H9 (cell line): ENCODE measurements at regions not wholly inside any gene's neighbourhood (a gene's known extent, or its start where the extent isn't known, plus 50 kb on each side); places are given as distances from the start of the nearest gene placed in this dataset.
A peak's percentile ranks its signal among the peaks of the same experiment; 100 is the strongest.

Source experiments
- DNase-seq: peaks from one replicate; pipeline ENCODE4 v3.0.0-alpha.2; 2017
- H2AFZ ChIP-seq: one replicate; pipeline ENCODE4 v1.6.1; 2013; ENCODE audit warnings: mild to moderate bottlenecking, low read length, control low read depth, moderate library complexity
- H2AK5ac ChIP-seq: 2 replicates; pipeline ENCODE4 v1.6.1; 2013; ENCODE audit warnings: low read length, control low read depth, mixed read lengths; ENCODE audit not compliant: insufficient read length
- H2BK120ac ChIP-seq: one replicate; pipeline ENCODE4 v1.6.1; 2013; ENCODE audit warnings: low read depth, mild to moderate bottlenecking, low read length, control low read depth, inconsistent platforms; ENCODE audit not compliant: poor library complexity, severe bottlenecking
- H2BK12ac ChIP-seq: 2 replicates; pipeline ENCODE4 v1.6.1; 2013; ENCODE audit warnings: low read length, control low read depth, mixed read lengths, low read depth; ENCODE audit not compliant: insufficient read length
- H2BK15ac ChIP-seq: 2 replicates; pipeline ENCODE4 v1.6.1; 2013; ENCODE audit warnings: low read depth, low read length, control low read depth
- H2BK20ac ChIP-seq: one replicate; pipeline ENCODE4 v1.6.1; 2013; ENCODE audit warnings: low read depth, mild to moderate bottlenecking, low read length, control low read depth, inconsistent platforms; ENCODE audit not compliant: poor library complexity, severe bottlenecking
- H2BK5ac ChIP-seq: 2 replicates; pipeline ENCODE4 v1.6.1; 2013; ENCODE audit warnings: low read length, control low read depth, mixed read lengths; ENCODE audit not compliant: insufficient read length
- H3K14ac ChIP-seq: 2 replicates; pipeline ENCODE4 v1.6.1; 2013; ENCODE audit warnings: low read length, control low read depth; ENCODE audit not compliant: insufficient read depth
- H3K18ac ChIP-seq: 2 replicates; pipeline ENCODE4 v1.6.1; 2013; ENCODE audit warnings: low read depth, mild to moderate bottlenecking, mixed read lengths, low read length, control low read depth; ENCODE audit not compliant: insufficient read length
- H3K23ac ChIP-seq: 2 replicates; pipeline ENCODE4 v1.6.1; 2013; ENCODE audit warnings: low read length, control low read depth, mixed read lengths, low read depth; ENCODE audit not compliant: insufficient read length
- H3K23me2 ChIP-seq: 2 replicates; pipeline ENCODE4 v1.6.1; 2013; ENCODE audit warnings: low read depth, mild to moderate bottlenecking, mixed read lengths, low read length, control low read depth; ENCODE audit not compliant: insufficient read length, poor library complexity, severe bottlenecking
- H3K27ac ChIP-seq: 2 replicates; pipeline ENCODE4 v1.5.1; 2013; ENCODE audit warnings: low read length, control low read depth, mixed read lengths, low read depth; ENCODE audit not compliant: insufficient read length
- H3K27me3 ChIP-seq: 2 replicates; pipeline ENCODE4 v1.6.1; 2013; ENCODE audit warnings: low read length, control low read depth, inconsistent platforms; ENCODE audit not compliant: insufficient read depth
- H3K4ac ChIP-seq: 2 replicates; pipeline ENCODE4 v1.6.1; 2013; ENCODE audit warnings: low read depth, mild to moderate bottlenecking, control low read depth, inconsistent platforms, low read length, moderate library complexity
- H3K4me1 ChIP-seq: 2 replicates; pipeline ENCODE4 v1.6.1; 2013; ENCODE audit warnings: low read length, control low read depth, inconsistent platforms; ENCODE audit not compliant: insufficient read depth
- H3K4me2 ChIP-seq: 2 replicates; pipeline ENCODE4 v1.6.1; 2013; ENCODE audit warnings: low read length, control low read depth, mixed read lengths; ENCODE audit not compliant: insufficient read length, insufficient read depth
- H3K56ac ChIP-seq: 2 replicates; pipeline ENCODE4 v1.6.1; 2013; ENCODE audit warnings: low read depth, mild to moderate bottlenecking, mixed read lengths, low read length, control low read depth; ENCODE audit not compliant: insufficient read length
- H3K79me1 ChIP-seq: 2 replicates; pipeline ENCODE4 v1.6.1; 2013; ENCODE audit warnings: low read depth, mild to moderate bottlenecking, moderate library complexity, low read length, control low read depth, inconsistent platforms; ENCODE audit not compliant: insufficient read depth, poor library complexity, severe bottlenecking
- H3K79me2 ChIP-seq: 2 replicates; pipeline ENCODE4 v1.6.1; 2013; ENCODE audit warnings: low read length, control low read depth, inconsistent platforms; ENCODE audit not compliant: insufficient read depth
- H3K9ac ChIP-seq: 2 replicates; pipeline ENCODE4 v1.6.1; 2013; ENCODE audit warnings: low read length, control low read depth, mixed read lengths; ENCODE audit not compliant: insufficient read length; ENCODE audit errors: extremely low read depth
- H3K9me3 ChIP-seq: one replicate; pipeline ENCODE4 v1.6.1; 2013; ENCODE audit warnings: low read depth, low read length, inconsistent platforms; ENCODE audit not compliant: control insufficient read depth
- H3T11ph ChIP-seq: one replicate; pipeline ENCODE4 v1.6.1; 2013; ENCODE audit warnings: mild to moderate bottlenecking, low read length, control low read depth, inconsistent platforms
- H4K20me1 ChIP-seq: one replicate; pipeline ENCODE4 v1.6.1; 2013; ENCODE audit not compliant: control insufficient read depth, insufficient read length, insufficient read depth
- H4K5ac ChIP-seq: 2 replicates; pipeline ENCODE4 v1.6.1; 2013; ENCODE audit warnings: low read depth, mild to moderate bottlenecking, mixed read lengths, low read length, control low read depth; ENCODE audit not compliant: insufficient read length
- H4K8ac ChIP-seq: replicated peaks from 2 replicates; pipeline ENCODE4 v1.6.1; 2013; ENCODE audit warnings: low read length, control low read depth, mixed read lengths, low read depth; ENCODE audit not compliant: insufficient read length
- H4K91ac ChIP-seq: 2 replicates; pipeline ENCODE4 v1.6.1; 2013; ENCODE audit warnings: low read depth, mild to moderate bottlenecking, moderate library complexity, mixed read lengths, low read length, control low read depth; ENCODE audit not compliant: insufficient read length
- H3K27ac Mint-ChIP-seq, 3 experiments: 2 replicates in 2 of 3; 3 replicates in 1 of 3; pipeline ENCODE4 v1.8.0; 2020 to 2021; ENCODE audit warnings: mixed read lengths in 3 of 3, mild to moderate bottlenecking in 1 of 3, moderate library complexity in 1 of 3
- H3K27me3 Mint-ChIP-seq: 2 replicates; pipeline ENCODE4 v1.8.0; 2021; ENCODE audit warnings: low read depth, mild to moderate bottlenecking, moderate library complexity, mixed read lengths
- H3K36me3 Mint-ChIP-seq, 3 experiments: 2 replicates in 2 of 3; 3 replicates in 1 of 3; pipeline ENCODE4 v1.8.0; 2020 to 2021; ENCODE audit warnings: low read depth in 3 of 3, mixed read lengths in 3 of 3; ENCODE audit not compliant: insufficient read depth in 1 of 3
- H3K4me1 Mint-ChIP-seq, 2 experiments: 2 replicates each; pipeline ENCODE4 v1.8.0; 2020; ENCODE audit warnings: mixed read lengths in 2 of 2
- H3K4me3 Mint-ChIP-seq, 2 experiments: 2 replicates in 1 of 2; 3 replicates in 1 of 2; pipeline ENCODE4 v1.8.0; 2020 to 2021; ENCODE audit warnings: mild to moderate bottlenecking in 2 of 2, mixed read lengths in 2 of 2, moderate library complexity in 1 of 2
- H3K9me3 Mint-ChIP-seq, 2 experiments: 2 replicates in 1 of 2; 3 replicates in 1 of 2; pipeline ENCODE4 v1.8.0; 2020; ENCODE audit warnings: mild to moderate bottlenecking in 2 of 2, mixed read lengths in 2 of 2, moderate library complexity in 1 of 2
- CTCF ChIP-seq: fragments of 200-600 bp; sonication (generic); conservative IDR thresholded peaks from 3 replicates; pipeline ENCODE4 v1.8.0; 2021; ENCODE audit warnings: antibody characterized with exemption, mild to moderate bottlenecking
- WGBS: extraction: QIAGEN DNeasy Blood & Tissue Kit; methylation state at CpG from one replicate; pipeline ENCODE4 v1.1.7; 2013; ENCODE audit warnings: missing lambda C conversion rate, low lambda C conversion rate, mixed read lengths; ENCODE audit not compliant: insufficient read length; ENCODE audit errors: extremely low coverage; 5-methylcytosine and 5-hydroxymethylcytosine counted together

- H2BK20ac ChIP-seq: no peak overlapping the region
- no peaks in the 10 kb centered on the region for H3K27me3 ChIP-seq
- no peak overlapping the region for H3K4ac ChIP-seq
- H2AFZ ChIP-seq: no peak overlapping the region
- 0 out of 2 replicates have a peak, but pooled peaks cover 2% of the 10 kb centered on the region for H3K4me1 ChIP-seq
- H3K79me2 ChIP-seq: no peaks in the 10 kb centered on the region
- H3K14ac ChIP-seq: no peak overlapping the region
- no peak overlapping the region for H3K23ac ChIP-seq
- peak overlapping the region; percentile 73 for H2BK12ac ChIP-seq
- no peak overlapping the region for H3K9ac ChIP-seq
- no peak overlapping the region for H2BK120ac ChIP-seq
- Mint-ChIP-seq H3K9me3 (peaks cover 8 to 9% of the 10 kb centered on the region in 2 experiments), H3K27me3 (peaks cover 2% of the 10 kb centered on the region; the same call in 1 of the 2 replicates), H3K4me3 (no peak overlapping the region), H3K27ac (0 out of 7 replicates have a peak overlapping the region, but pooled peaks of 1 of the 3 experiments have one; percentile 18), H3K36me3 (peaks cover 0 to 8% (median 7%) of the 10 kb centered on the region in 3 experiments; a peak in 5 of 7 replicates), H3K4me1 (peaks cover 14 to 19% of the 10 kb centered on the region in 2 experiments)
- no peaks in the 10 kb centered on the region for H3K79me1 ChIP-seq
- no peaks in the 10 kb centered on the region for H3K9me3 ChIP-seq
- no peak overlapping the region for H4K8ac ChIP-seq
- H2BK5ac ChIP-seq: no peak overlapping the region
- no peak overlapping the region for H2AK5ac ChIP-seq
- no peak for DNase-seq
- no peak overlapping the region for H4K5ac ChIP-seq
- H4K20me1 ChIP-seq: no peaks in the 10 kb centered on the region
- H3K18ac ChIP-seq: no peak overlapping the region
- no peak overlapping the region for H3K27ac ChIP-seq
- no peak overlapping the region for H2BK15ac ChIP-seq
- H3K23me2 ChIP-seq: no peaks in the 10 kb centered on the region
- H3K56ac ChIP-seq: no peak overlapping the region
- no peak for TF ChIP-seq CTCF
- no peak overlapping the region for H3T11ph ChIP-seq
- no peak overlapping the region for H4K91ac ChIP-seq
- no peak overlapping the region for H3K4me2 ChIP-seq
- no CpG with 5 or more reads among the region's 15 CpGs for WGBS
These were observed 198.9 kb downstream of the ASMT start for GRCh38 chrX:1813809-1814208.
